Rectal smooth muscle tissue (tissue), 1 donor: ENCODE measurements at regions not wholly inside any gene's neighbourhood (a gene's known extent, or its start where the extent isn't known, plus 50 kb on each side); places are given as distances from the start of the nearest gene placed in this dataset.

Experiments
- H3K27ac ChIP-seq: one replicate; pipeline ENCODE4 v1.7.0; 2013; ENCODE audit warnings: low read depth, low read length, inconsistent platforms
- H3K27me3 ChIP-seq: one replicate; pipeline ENCODE4 v1.7.0; 2013; ENCODE audit warnings: low read length; ENCODE audit not compliant: control insufficient read depth, insufficient read depth
- H3K36me3 ChIP-seq: one replicate; pipeline ENCODE4 v1.7.0; 2013; ENCODE audit warnings: low read length; ENCODE audit not compliant: control insufficient read depth, insufficient read depth
- H3K4me1 ChIP-seq: one replicate; pipeline ENCODE4 v1.7.0; 2013; ENCODE audit warnings: low read length; ENCODE audit not compliant: control insufficient read depth, insufficient read depth
- H3K4me3 ChIP-seq: one replicate; pipeline ENCODE4 v1.7.0; 2013; ENCODE audit warnings: low read length
- H3K9ac ChIP-seq: one replicate; pipeline ENCODE4 v1.7.0; 2013; ENCODE audit warnings: low read length

DNA sequence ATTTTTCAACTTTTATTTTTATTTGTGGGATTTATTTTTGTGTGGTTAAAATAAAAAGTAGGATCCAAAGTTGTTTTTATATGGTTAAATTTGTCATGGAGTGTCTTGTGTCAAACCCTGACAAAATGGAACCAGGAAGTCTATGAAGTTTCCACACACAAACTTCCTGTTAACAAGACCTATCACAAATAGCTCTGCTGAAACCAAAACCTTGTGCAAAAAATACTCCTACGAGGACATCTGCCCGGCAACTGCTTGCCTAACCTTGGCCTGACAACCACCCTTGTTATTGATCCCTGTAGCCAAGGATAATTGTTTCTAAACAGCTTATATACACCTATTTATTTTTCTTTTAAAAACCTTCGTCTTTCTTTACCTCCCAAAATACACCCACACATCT lies 389.6 kb downstream of the TRIB2 start:
- no peak overlapping the region for H3K9ac ChIP-seq
- H3K4me1 ChIP-seq, result no peaks in the 10 kb centered on the region
- no peak overlapping the region for H3K4me3 ChIP-seq
- no peaks in the 10 kb centered on the region for H3K27me3 ChIP-seq
- H3K36me3 ChIP-seq, result no peaks in the 10 kb centered on the region
- H3K27ac ChIP-seq, result no peak overlapping the region

DNA sequence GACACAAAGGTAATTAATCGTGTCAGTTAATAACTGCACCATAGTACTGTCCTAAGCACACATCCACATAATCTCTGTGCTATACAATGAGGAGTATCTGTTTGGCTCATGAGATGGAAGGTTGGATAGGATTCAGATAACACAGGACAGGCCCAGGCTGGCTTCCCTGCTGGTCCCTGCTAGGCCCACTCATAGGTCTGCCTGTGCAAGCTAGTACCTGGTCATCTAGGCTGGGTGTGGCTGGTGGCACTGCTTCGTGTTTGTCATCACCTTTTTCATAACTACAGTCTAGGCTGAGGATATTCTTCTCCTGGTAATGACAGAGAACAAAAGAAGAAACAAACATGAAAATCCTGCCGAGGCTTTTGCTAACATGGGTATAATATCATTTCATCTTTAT lies 392.8 kb downstream of the TRIB2 start:
- Histone ChIP-seq H3K27me3 (no peaks in the 10 kb centered on the region), H3K4me1 (no peaks in the 10 kb centered on the region), H3K36me3 (no peaks in the 10 kb centered on the region), H3K4me3 (no peak overlapping the region), H3K9ac (no peak overlapping the region), H3K27ac (no peak overlapping the region)

DNA sequence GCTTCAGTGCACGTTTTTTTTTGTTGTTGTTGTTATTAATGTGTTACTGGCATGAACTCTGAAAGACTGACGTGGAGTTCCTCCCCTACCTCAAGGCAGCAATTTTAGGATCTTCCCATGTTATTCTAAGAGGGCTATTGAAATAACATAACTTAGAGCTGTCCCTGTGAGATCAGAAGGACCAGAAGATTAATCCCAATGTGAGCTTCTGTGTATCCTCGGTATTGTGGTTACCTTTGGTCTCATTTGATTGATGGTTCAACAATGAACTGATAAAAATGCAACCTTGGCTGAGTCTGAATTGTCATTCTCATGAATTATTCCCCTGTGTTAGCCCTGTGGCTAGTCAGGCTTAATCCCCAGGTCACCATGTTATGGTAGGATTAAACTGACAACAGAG lies 394.1 kb downstream of the TRIB2 start:
- no peaks in the 10 kb centered on the region for H3K4me1 ChIP-seq
- H3K9ac ChIP-seq, result no peak overlapping the region
- no peak overlapping the region for H3K27ac ChIP-seq
- no peaks in the 10 kb centered on the region for H3K36me3 ChIP-seq
- no peaks in the 10 kb centered on the region for H3K27me3 ChIP-seq
- H3K4me3 ChIP-seq, result no peak overlapping the region

DNA sequence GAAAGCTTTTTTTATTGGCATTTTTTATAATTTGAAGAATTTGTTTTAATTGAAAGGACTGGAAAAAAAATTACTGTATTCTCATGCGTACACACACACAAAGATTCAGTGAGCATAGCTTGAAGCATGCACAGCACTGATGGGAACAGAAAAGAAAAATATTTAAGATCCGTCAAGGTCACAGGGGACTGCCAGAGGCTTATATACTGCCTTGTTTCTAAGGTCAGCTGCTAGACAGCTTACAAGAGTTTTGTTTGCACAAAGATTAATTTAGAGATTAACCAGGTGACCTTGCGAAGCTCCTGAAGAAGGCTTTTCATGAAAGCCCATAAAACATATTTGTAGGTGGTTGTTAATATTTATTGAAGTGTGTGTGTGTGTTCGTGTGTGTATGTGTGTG lies 396.3 kb downstream of the TRIB2 start:
- H3K4me1 ChIP-seq, result no peaks in the 10 kb centered on the region
- H3K27ac ChIP-seq, result no peak overlapping the region
- no peaks in the 10 kb centered on the region for H3K36me3 ChIP-seq
- no peaks in the 10 kb centered on the region for H3K27me3 ChIP-seq
- no peak overlapping the region for H3K9ac ChIP-seq
- H3K4me3 ChIP-seq, result no peak overlapping the region

DNA sequence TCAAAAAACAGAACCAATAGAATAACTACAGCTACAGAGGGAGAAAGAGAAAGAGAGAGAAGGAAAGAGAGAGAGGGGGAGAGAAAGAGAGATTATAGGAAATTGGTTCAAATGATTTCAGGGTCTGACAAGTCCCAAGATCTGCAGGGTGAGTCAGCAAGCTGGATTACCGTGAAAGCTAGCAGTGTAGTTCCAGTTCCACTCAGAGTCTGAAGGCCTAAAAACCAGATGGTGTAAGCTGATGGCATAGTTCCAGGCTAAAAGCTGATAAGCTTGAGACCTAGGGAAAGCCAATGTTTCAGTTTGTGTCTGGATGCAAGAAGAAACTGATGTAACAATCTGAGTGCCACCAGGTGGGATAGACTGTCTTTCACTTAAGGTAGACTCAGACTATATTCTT lies 397.7 kb downstream of the TRIB2 start:
- no peak overlapping the region for H3K4me3 ChIP-seq
- no peaks in the 10 kb centered on the region for H3K4me1 ChIP-seq
- no peak overlapping the region for H3K27ac ChIP-seq
- H3K27me3 ChIP-seq, result no peaks in the 10 kb centered on the region
- H3K36me3 ChIP-seq, result no peaks in the 10 kb centered on the region
- H3K9ac ChIP-seq, result no peak overlapping the region

DNA sequence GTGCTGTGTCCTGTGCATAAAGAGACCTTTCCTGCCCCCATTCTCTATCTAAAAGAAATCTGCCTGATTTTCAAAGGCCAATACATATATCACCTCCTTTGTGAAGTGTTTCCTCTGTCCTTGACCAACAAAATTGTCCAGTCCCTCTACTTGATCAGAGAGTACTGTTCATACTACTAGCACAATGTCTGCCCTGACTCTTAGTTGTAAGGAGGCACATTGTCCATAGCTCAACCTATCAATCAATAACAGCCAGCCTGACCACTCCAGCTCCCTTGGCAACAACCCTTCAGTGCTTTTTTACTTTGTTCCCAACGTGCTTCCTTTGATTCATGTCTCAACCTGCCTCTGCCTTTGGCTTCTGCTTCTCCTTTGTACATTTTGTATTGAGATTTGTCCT lies 398.9 kb downstream of the TRIB2 start:
- H3K27ac ChIP-seq, result no peak overlapping the region
- H3K4me3 ChIP-seq, result no peak overlapping the region
- no peaks in the 10 kb centered on the region for H3K4me1 ChIP-seq
- H3K27me3 ChIP-seq, result no peaks in the 10 kb centered on the region
- no peaks in the 10 kb centered on the region for H3K36me3 ChIP-seq
- H3K9ac ChIP-seq, result no peak overlapping the region

DNA sequence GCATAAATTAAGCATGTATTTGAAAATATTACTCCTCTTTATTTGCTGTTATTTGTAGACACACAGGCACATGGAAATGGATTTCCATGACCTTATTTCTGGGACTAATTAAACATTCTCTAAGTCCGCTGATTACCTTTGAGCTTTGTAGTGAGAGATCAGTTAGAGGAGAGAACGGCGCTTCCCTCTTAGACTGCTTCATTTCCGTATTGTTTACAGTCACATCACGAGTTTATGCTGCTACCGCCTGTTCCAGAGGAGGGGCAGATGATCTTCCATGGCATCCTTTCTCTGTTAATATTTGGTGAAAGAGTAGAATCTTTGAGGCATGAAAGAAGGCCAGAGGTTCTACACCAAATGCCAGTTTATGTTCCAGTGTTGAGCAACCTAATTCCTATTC lies 404.4 kb downstream of the TRIB2 start:
- H3K4me1 ChIP-seq, result no peaks in the 10 kb centered on the region
- no peak overlapping the region for H3K4me3 ChIP-seq
- no peak overlapping the region for H3K27ac ChIP-seq
- no peak overlapping the region for H3K9ac ChIP-seq
- H3K27me3 ChIP-seq, result no peaks in the 10 kb centered on the region
- no peaks in the 10 kb centered on the region for H3K36me3 ChIP-seq

DNA sequence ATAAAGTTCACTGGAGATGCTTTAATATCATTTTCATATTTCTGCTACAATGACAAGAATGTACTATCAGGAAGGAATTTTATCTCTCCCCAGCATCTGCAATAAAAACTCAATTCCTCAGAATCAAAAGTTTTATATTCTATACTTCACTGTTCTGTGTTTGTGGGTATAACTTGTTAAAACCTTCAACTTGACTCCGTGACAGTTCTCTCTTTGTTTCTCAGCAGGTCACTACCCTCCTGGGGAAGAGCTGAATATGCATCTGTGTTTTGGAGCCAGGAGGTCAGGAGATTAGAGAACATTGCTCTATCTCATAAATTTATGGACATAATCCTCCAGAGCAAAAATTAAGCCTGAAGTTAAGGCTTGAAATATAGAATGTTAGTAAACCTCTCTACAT lies 411.4 kb downstream of the TRIB2 start:
- no peaks in the 10 kb centered on the region for H3K27me3 ChIP-seq

DNA sequence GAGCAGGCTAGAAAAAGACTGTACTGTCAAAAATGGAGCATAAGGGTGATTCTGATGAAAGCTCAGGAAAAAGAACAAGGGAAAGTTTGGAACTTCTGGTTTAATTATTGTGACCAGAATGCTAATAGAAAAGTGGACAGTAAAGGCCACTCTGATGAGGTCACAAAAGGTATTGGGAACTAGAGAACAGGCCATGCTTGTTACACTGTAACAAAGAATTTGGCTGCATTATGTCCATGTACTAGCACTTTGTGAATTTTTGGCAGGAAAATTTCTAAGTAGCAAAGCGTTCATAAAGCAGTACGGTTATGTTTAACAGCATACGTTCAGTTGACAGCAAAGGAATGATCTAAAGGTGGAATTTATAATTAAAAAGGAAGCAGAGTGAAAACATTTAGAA lies 418.6 kb downstream of the TRIB2 start:
- H3K4me1 ChIP-seq, result no peaks in the 10 kb centered on the region
- H3K9ac ChIP-seq, result no peak overlapping the region
- H3K36me3 ChIP-seq, result no peaks in the 10 kb centered on the region

More for the DNA sequence above, 411.4 kb downstream of the TRIB2 start:
- Histone ChIP-seq H3K4me1 (no peaks in the 10 kb centered on the region), H3K36me3 (no peaks in the 10 kb centered on the region), H3K27ac (no peak overlapping the region), H3K4me3 (no peak overlapping the region), H3K9ac (no peak overlapping the region)

DNA sequence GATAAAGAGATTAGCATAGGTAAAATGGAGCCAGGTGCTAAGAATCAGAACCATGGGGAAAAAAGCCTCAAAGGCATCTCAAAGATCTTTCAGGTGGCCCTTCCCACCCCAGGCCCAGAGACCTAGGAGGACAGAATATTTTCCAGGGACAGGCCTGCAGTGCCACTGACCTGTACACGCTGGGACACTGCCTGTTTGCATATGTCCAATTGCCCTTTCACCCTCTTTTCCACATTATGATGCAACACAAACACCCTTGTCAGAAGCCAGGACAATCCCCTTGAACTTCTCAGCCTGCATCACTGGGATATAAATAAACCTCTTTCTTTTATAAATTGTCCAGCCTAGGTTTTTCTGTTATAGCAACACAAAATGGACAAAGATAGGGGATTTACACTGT lies 419.1 kb downstream of the TRIB2 start:
- H3K4me1 ChIP-seq, result no peaks in the 10 kb centered on the region
- no peaks in the 10 kb centered on the region for H3K36me3 ChIP-seq
- H3K9ac ChIP-seq, result no peak overlapping the region
- no peak overlapping the region for H3K27ac ChIP-seq
- no peaks in the 10 kb centered on the region for H3K27me3 ChIP-seq
- no peak overlapping the region for H3K4me3 ChIP-seq

More for the DNA sequence above, 418.6 kb downstream of the TRIB2 start:
- Histone ChIP-seq H3K27me3 (no peaks in the 10 kb centered on the region), H3K27ac (no peak overlapping the region), H3K4me3 (no peak overlapping the region)

DNA sequence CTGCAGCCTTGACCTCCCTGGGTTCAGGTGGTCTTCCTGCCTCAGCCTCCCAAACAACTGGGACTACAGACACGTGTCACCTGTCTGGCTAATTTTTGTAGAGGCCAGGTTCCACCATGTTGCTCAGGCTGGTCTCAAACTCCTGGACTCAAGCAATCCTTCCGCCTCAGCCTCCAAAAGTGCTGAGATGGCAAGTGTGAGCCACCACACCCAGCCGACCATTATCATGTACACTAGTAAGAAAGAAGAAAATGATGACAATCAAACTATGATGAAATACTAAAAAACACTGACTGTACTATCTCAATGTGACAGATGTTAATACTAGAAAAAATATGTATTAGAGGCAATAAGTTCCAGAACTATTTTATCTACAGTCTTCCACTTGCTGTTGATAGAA lies 420.9 kb downstream of the TRIB2 start:
- Histone ChIP-seq H3K4me3 (no peak overlapping the region), H3K27me3 (no peaks in the 10 kb centered on the region), H3K27ac (no peak overlapping the region), H3K36me3 (no peaks in the 10 kb centered on the region), H3K4me1 (no peaks in the 10 kb centered on the region), H3K9ac (no peak overlapping the region)

DNA sequence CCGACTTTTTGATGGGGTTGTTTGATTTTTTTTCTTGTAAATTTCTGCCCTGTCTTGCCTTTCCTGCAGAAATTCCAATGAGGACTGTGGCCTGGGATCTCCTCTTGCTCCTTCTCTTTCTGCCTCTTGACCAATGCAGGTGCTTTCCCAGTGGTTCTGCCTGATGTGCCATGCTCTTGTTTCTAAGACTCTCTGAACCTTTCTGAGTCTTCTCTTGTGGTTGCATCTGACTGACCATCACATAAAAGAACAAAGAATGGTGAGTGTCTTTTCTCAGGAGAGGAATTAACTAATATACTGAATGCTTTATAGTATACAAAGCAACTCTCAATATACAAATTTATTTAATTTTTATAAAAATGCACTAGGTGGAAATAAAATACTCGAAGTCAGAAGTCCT lies 424.6 kb downstream of the TRIB2 start:
- Histone ChIP-seq H3K4me1 (no peaks in the 10 kb centered on the region), H3K27me3 (no peaks in the 10 kb centered on the region), H3K4me3 (no peak overlapping the region), H3K9ac (no peak overlapping the region), H3K27ac (no peak overlapping the region), H3K36me3 (no peaks in the 10 kb centered on the region)

DNA sequence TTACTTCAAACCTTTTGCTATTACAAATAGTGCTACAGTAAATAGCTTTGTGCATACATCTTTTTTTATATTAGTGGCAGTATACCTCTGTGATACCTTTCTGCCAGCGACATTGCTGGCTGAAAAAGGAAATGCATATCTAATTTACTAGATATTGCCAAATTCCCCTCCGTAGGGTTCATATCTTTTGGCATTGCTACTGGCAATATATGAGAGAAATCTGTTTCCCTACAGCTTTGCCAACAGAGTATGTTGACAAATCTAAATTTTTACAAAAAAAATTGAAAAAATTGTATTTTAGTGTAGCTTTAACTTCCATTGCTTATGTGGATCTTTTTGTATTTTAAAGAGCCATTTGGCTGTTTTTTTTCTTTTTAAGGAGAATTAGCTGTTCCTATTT lies 426.7 kb downstream of the TRIB2 start:
- Histone ChIP-seq H3K9ac (no peak overlapping the region), H3K4me1 (no peaks in the 10 kb centered on the region), H3K36me3 (no peaks in the 10 kb centered on the region), H3K27me3 (no peaks in the 10 kb centered on the region), H3K27ac (no peak overlapping the region), H3K4me3 (no peak overlapping the region)

DNA sequence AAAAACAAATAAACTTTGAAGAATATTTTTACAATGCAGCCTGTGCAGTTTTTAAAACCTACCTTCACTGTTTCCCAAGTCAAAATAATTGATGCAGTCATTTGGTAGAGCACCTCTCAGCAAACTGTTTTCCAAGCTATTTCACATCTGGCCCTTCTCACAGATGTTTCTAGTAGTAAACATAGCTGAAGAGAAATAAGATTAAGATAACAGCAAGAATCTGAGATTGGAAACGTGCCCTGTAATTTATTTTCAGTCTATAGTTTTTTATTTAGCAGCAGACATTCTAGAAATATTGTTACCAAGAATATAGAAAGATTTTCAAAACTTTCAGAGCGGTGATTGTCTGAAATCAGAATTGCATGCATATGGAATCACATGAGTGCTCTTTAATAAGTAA lies 440.2 kb downstream of the TRIB2 start:
- Histone ChIP-seq H3K27ac (no peak overlapping the region), H3K27me3 (no peaks in the 10 kb centered on the region), H3K36me3 (no peaks in the 10 kb centered on the region), H3K9ac (no peak overlapping the region), H3K4me3 (no peak overlapping the region), H3K4me1 (no peaks in the 10 kb centered on the region)
